HG03108 (cell line): ENCODE measurements at regions not wholly inside any gene's neighbourhood (a gene's known extent, or its start where the extent isn't known, plus 50 kb on each side); places are given as distances from the start of the nearest gene placed in this dataset.
A peak's percentile ranks its signal among the peaks of the same experiment; 100 is the strongest.

Experiments used
- ATAC-seq: cut with Tn5 transposase; IDR thresholded peaks from one replicate; pipeline ENCODE4 v1.9.1; 2021; ENCODE audit warnings: moderate library complexity; ENCODE audit not compliant: unreplicated experiment

- ATAC-seq, result no peak
Measured at GRCh38 chr3:144361002-144361401, 389.4 kb downstream of the DIPK2A start.

GRCh38 chr3:144362126-144362525, 390.5 kb downstream of the DIPK2A start:
- ATAC-seq, result no peak

DNA sequence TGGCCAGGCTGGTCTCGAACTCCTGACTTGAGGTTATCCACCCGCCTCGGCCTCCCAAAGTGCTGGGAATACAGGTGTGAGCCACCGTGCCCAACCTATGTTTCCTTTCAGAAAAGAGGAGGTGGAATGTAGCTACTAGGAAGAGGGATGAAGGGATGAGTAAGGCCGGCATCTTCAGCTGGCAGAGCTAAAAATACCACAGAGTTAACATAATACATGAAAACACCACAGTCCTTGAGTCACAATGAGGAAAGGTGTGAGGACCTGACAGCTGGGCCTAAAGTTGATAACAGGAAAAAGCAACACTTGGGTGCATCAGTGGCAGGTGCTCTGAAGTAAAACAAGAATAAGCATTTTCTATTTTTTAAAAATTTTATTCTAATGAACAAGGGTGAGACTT, 392.2 kb downstream of the DIPK2A start:
- ATAC-seq, result no peak

DNA sequence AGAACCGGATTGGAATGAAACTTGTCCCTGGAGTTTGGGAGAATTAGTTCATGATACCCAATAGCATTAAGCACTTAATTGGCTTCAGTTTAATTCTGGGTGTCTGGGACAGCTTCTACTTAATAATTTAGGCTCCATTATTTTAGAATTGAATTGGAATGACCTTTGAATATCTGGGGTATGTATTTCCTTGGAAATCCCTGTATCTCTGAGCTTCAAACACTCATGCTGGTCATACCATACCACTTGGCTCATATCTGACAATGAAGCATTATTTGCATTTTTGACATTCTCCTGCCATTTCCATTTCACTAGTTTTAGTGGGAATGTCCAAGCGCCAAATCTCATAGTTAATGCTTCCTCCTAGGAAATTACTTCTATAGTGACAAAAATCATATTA, 393.1 kb downstream of the DIPK2A start:
- no peak for ATAC-seq

- ATAC-seq, result no peak
Measured at GRCh38 chr3:144369129-144369879, 397.7 kb downstream of the DIPK2A start.

GRCh38 chr3:144375088-144375487, 403.5 kb downstream of the DIPK2A start:
- no peak for ATAC-seq

- ATAC-seq, result no peak
Measured at GRCh38 chr3:144380849-144381248, 409.2 kb downstream of the DIPK2A start.

DNA sequence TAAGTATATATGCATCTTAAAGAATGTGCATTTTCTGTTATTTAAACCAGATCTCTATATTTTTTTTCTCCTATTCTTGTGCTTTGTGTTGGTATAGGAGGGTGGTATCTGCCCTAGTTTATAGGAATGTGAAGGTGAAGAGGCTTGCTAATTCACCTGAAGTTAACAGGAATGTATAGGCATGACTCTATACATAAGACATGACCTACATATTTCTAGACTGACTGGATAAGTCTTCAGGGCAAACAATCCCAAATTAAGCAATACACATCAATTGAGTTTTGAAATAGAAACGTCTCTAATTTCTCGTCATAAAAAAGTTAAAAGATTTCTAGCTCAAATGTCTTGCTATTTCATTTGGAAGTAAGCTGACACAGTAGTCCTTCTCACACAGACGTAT, 410.0 kb downstream of the DIPK2A start:
- no peak for ATAC-seq

GRCh38 chr3:144384241-144384979, 412.8 kb downstream of the DIPK2A start:
- ATAC-seq, result no peak

- ATAC-seq, result no peak
Measured at GRCh38 chr3:144390786-144391185, 419.2 kb downstream of the DIPK2A start.

GRCh38 chr3:144391236-144391635, 419.6 kb downstream of the DIPK2A start:
- ATAC-seq, result no peak

DNA sequence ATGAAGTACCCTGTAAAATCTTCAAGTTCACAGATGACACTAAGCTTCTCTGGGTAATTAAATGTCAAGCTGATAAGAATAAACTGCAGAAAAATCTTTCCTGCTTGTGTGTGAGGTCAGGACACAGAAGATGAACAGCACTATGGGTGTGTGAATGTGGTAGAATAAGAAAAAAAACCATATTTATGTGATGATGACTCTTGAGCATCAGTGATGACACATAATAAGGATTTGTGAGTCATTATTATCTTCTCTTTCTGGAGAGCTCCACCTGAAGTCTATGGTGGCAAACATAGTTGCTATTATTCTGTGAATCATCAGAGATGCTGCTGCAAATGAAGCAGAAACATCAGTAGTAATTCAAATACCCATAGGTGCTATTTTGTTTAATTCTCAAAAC, 422.4 kb downstream of the DIPK2A start:
- ATAC-seq, result no peak

GRCh38 chr3:144402430-144402829, 430.8 kb downstream of the DIPK2A start:
- no peak for ATAC-seq

DNA sequence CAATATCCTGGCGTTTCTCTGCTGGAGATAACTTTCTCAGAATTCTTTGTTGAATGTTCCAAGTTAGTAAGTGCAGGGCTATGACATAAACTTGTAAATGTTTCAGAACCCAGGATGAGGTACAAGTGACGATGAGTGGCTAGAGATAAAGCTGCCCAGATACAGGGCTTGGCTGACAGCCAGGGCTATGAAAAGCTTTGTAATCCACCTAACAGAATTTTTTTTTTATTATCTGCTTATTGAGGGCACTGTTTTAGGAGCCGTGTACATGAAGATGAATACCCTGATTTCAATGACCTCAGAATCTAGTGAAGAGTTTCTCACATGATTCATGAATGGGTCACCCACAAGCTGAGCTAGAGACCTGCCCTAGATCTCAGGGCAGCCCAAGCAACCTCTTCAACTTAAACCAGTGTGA, 431.4 kb downstream of the DIPK2A start:
- no peak for ATAC-seq

DNA sequence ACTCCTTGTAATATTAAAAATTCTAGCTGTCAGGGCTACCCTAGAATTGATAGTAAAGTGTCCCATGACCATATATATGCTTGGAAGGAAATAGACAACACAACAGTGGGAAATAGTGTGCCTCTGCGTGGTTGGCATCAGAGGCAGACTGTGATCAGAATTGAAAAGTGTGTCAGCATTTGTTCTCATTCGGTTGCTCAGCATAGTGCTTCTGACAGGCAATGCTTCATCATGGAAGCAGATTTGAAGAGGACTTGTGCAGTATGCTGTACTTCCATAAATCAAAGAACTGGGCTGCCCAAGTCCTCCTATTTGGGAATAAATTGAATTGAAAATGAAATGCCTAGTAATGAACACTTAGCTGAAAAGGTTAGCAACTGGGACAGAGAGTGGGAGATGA, 435.7 kb downstream of the DIPK2A start:
- no peak for ATAC-seq

DNA sequence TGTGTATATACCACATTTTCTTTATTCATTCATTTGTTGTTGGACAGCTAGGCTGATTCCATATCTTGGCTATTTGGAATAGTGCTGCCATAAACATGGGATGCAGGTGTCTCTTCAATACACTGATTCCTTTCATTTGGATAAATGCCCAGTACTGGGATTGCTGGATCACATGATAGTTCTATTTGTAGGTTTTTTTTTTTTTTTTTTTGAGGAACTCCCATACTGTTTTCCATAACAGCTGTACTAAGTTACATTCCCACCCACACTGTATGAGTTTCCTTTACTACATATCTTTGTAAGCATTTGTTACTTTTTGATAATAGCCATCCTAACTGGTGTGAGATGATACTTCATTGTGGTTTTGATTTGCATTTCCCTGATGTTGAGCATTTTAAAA, 437.7 kb downstream of the DIPK2A start:
- no peak for ATAC-seq

GRCh38 chr3:144413068-144413467, 441.4 kb downstream of the DIPK2A start:
- no peak for ATAC-seq

DNA sequence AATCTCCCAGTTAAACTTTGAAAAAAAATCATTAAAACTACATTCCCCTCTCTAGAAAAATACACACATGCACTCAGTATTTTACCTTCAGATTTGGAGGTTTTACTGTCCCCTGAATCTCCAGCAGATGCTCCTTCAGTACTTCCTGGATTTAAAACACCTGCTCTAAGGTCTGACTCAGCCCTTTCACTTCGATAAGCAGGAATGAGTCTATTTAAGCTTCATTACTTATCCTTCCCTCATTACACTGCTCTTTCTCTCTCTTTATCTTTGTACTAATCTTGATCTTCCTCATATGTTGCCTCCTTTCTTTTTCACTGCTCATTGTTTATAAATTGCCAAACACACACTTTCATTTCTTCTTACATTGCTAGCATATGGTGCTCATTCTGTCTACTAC, 443.9 kb downstream of the DIPK2A start:
- ATAC-seq, result no peak

DNA sequence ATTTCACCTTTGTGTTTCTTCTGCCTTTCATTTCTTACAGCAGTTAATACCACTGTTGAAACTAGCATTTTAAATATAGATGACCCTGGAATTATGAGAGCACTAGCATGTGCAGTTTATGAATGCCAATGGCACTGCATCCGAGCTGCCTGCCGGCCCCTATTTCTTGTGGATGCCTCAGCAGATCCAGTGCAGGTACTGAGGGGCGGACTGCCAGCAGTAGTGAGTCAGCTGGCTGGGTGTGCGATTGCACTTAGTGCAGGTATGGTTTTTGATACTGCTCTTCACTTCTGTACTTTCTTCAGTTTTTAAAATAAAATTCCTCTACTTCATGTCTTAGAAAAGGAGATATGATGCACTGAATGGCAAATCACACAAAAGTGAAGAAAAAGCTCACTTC, 453.0 kb downstream of the DIPK2A start:
- ATAC-seq, result no peak

- ATAC-seq, result no peak
Measured at GRCh38 chr3:144426366-144426765, 454.7 kb downstream of the DIPK2A start.

DNA sequence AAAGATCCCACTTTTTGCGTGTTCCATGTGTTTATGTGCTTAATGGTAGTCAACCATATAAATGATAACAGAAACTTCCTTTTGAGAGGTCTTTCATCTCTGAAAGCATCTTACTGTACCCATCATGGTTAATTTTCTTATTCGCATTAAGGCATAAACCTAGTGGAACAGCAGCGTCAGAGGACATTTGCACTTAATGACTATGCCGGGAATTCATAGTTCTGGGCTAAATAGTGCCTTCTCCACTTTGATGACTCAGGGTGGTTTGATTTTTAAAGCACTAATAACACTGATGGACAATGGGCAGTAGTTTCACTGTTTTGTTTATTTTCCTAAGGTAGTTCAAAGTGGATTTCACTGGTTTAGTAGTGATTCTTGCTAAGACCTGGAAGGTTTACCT, 455.3 kb downstream of the DIPK2A start:
- no peak for ATAC-seq

- peak; percentile 68 for ATAC-seq
Measured at GRCh38 chr3:144429719-144430121, 458.1 kb downstream of the DIPK2A start.
